Nephron progenitor cell (in vitro differentiated cells): ENCODE measurements at regions not wholly inside any gene's neighbourhood (a gene's known extent, or its start where the extent isn't known, plus 50 kb on each side); places are given as distances from the start of the nearest gene placed in this dataset.

Source experiments
- DNase-seq: peaks from one replicate; pipeline ENCODE4 v3.0.0; 2021
- H3K27ac Mint-ChIP-seq: 2 replicates; pipeline ENCODE4 v1.8.0; 2021; ENCODE audit warnings: mild to moderate bottlenecking, moderate library complexity, mixed read lengths
- H3K27me3 Mint-ChIP-seq: 2 replicates; pipeline ENCODE4 v1.8.0; 2021; ENCODE audit warnings: mild to moderate bottlenecking, low read depth, mixed read lengths; ENCODE audit not compliant: poor library complexity
- H3K36me3 Mint-ChIP-seq: 2 replicates; pipeline ENCODE4 v1.8.0; 2021; ENCODE audit warnings: low read depth, mixed read lengths
- H3K4me1 Mint-ChIP-seq: 2 replicates; pipeline ENCODE4 v1.8.0; 2021; ENCODE audit warnings: mixed read lengths
- H3K4me3 Mint-ChIP-seq: 2 replicates; pipeline ENCODE4 v1.8.0; 2021; ENCODE audit warnings: mild to moderate bottlenecking, moderate library complexity, mixed read lengths
- H3K9me3 Mint-ChIP-seq: 2 replicates; pipeline ENCODE4 v1.8.0; 2021; ENCODE audit warnings: mild to moderate bottlenecking, moderate library complexity, mixed read lengths
- TF ChIP-seq, protein P1 (sequence below): fragments of 200-600 bp; sonication (generic); IDR thresholded peaks from 2 replicates; pipeline ENCODE4 v1.5.0; 2021; ENCODE audit warnings: antibody characterized with exemption

DNA sequence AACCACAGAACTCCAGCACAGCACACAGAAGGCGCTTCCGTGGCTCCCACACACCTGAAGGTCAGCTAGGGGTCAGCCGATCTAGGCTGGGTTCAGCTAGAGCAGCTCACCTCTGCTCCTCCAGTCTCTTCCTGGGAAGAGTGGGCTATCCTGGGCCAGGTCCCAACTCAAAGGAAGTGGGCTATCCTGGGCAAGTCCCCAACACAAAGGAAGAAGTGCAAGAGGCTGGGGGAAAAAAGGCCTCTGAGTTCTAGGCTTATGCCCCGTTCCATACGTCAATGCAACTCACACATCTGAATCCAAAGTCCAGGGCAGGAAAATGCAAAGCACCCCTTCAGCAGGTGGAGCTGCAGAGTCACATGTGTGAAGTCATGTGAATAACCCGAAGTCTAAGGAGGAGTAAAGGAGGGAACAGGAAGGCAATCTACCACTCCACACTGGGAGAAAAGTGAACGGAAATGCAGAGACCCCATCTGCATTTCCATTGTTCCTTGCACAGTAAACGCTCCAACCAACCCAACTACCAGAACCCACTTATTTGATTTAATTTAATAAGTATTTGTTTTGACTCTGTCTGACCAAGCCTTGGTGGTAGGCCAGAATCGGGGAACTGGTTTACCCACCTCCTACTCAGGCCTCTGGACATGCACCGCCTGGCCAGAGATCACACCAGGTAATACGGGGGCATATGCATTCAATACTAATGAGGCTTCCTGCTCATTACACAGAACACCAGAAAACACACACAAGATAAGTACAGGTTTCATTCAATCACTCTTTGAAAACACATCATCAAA lies 95.5 kb upstream of the RNF32 start:
- Mint-ChIP-seq H3K4me1 (no peaks in the 10 kb centered on the region), H3K27ac (no peak overlapping the region), H3K4me3 (no peak overlapping the region), H3K36me3 (peaks cover 6% of the 10 kb centered on the region), H3K9me3 (peaks cover 17% of the 10 kb centered on the region), H3K27me3 (peaks cover 3% of the 10 kb centered on the region)
- TF ChIP-seq, protein P1, sequence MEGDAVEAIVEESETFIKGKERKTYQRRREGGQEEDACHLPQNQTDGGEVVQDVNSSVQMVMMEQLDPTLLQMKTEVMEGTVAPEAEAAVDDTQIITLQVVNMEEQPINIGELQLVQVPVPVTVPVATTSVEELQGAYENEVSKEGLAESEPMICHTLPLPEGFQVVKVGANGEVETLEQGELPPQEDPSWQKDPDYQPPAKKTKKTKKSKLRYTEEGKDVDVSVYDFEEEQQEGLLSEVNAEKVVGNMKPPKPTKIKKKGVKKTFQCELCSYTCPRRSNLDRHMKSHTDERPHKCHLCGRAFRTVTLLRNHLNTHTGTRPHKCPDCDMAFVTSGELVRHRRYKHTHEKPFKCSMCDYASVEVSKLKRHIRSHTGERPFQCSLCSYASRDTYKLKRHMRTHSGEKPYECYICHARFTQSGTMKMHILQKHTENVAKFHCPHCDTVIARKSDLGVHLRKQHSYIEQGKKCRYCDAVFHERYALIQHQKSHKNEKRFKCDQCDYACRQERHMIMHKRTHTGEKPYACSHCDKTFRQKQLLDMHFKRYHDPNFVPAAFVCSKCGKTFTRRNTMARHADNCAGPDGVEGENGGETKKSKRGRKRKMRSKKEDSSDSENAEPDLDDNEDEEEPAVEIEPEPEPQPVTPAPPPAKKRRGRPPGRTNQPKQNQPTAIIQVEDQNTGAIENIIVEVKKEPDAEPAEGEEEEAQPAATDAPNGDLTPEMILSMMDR = no peak
- no peak for DNase-seq

DNA sequence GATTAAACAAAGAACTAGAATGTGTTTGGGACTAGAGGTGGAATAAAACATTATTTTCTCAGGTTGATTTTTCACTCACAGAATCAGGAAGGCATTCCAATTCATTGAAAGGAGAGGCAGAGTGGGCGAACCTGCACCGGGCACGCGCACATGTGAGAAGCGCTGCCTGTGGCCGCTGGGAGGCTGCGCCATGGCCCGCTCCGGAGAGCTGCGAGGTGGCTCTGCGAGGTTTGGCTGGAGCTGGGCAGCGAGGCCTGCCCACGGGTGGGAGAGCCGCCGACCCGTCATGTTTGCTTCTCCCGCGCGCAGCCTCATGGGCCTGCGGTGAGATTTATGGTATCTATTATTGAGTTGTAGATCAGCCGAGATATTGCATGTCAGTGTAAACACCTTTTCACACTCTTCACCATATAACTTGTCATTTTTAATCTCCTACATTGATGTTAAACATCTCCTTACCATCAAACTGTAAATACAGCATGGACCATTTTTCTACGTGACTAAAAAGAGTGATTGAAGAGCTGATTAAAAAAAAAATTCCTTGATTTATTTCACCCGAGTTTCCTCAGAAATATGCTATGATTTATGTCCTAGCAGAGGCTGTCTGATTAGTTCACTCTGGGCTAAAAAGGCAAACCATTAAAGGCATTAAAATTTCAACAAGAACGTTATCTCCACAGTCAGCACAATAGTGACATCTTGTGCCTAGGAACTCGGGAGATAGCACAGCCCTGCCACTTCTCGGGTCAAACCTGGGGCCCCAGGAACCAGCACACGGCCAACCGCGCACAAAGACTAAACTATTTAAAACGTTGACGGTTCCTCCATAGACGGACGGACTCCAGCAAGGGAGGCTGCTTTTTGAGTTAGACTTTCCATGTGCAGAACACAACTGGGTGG lies 96.6 kb upstream of the RNF32 start:
- DNase-seq = no peak
- Mint-ChIP-seq H3K4me3 (no peak overlapping the region), H3K27me3 (no peaks in the 10 kb centered on the region), H3K36me3 (peaks cover 6% of the 10 kb centered on the region), H3K27ac (no peak overlapping the region), H3K4me1 (no peaks in the 10 kb centered on the region), H3K9me3 (peaks cover 7% of the 10 kb centered on the region)
- TF ChIP-seq, protein P1 = no peak

DNA sequence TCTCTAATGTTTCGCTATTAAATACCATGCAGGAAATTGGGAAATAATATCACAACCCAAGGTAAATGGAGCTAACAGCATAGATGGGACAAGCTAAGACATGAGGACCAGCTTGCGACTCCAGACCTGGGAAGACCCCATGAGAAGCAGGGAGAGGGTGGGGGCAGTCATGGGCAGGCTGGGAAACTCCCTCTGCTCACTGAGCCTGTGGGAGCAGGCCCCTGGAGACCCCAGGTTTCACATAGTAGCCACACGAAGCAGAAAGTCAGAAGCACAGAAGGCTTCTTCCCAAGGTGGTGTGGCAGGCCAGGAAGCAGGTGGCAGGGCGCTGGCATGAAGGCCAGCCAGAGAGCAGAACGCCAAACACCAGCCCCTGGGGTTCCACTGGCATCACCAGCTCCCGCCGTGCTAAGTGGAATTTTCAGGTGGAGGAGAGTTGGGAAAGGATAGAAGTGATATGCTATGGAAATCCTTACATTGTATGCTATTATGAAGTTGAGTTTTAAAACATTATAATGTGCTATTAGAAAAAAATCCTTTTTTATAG lies 99.9 kb upstream of the RNF32 start:
- TF ChIP-seq, protein P1 = no peak
- H3K4me3 Mint-ChIP-seq = no peak overlapping the region
- H3K27ac Mint-ChIP-seq = no peak overlapping the region
- H3K27me3 Mint-ChIP-seq = peaks cover 3% of the 10 kb centered on the region
- no peak for DNase-seq
- peaks cover 7% of the 10 kb centered on the region for H3K9me3 Mint-ChIP-seq
- H3K36me3 Mint-ChIP-seq = no peaks in the 10 kb centered on the region
- H3K4me1 Mint-ChIP-seq = no peaks in the 10 kb centered on the region

DNA sequence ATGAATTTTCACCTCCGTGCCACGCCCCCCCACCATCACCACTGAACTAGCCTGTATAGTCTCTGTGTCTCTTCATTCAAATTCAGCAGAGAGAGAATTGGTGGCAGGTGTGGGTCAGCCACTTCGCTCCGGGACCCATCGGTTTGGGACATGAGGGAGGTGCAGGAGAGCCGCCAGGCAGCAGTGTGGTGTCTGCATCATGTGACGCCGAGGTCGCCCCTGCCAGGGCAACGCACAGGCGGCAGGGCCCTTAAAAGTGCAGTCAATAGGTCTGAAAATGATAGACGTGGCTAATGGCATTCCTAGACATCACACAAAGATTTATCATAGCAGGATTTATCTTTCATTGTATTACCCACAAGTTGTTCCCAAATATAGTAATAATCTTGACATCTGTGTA lies 100.6 kb upstream of the RNF32 start:
- Mint-ChIP-seq H3K27me3 (peaks cover 6% of the 10 kb centered on the region), H3K36me3 (no peaks in the 10 kb centered on the region), H3K9me3 (peaks cover 7% of the 10 kb centered on the region), H3K4me1 (no peaks in the 10 kb centered on the region), H3K4me3 (no peak overlapping the region), H3K27ac (no peak overlapping the region)
- DNase-seq = no peak
- TF ChIP-seq, protein P1 = no peak

DNA sequence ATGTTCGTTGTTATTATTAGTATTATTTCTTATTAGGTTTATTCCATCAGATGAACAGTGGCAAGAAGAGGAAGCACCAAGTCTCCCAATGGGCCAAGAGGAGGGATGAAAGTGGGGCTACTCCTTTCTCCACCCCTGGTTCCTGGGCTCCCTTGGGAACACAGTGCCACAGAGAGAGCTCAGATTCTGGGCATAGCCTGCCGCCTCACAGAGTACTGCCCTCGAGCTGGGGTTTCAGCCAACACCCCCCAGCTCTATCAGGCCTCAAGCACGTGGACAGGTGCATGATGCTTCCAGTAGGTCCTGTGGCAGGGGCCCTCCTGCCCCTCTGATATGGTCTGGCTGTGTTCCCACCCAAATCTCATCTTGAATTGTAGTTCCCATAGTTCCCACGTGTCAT lies 103.6 kb upstream of the RNF32 start:
- H3K36me3 Mint-ChIP-seq = no peaks in the 10 kb centered on the region
- no peaks in the 10 kb centered on the region for H3K4me1 Mint-ChIP-seq
- peaks cover 7% of the 10 kb centered on the region for H3K9me3 Mint-ChIP-seq
- DNase-seq = no peak
- TF ChIP-seq, protein P1 = no peak
- peaks cover 9% of the 10 kb centered on the region for H3K27me3 Mint-ChIP-seq
- H3K4me3 Mint-ChIP-seq = no peak overlapping the region
- H3K27ac Mint-ChIP-seq = no peak overlapping the region
